Heart right ventricle (tissue), 16 donors: ENCODE measurements at regions not wholly inside any gene's neighbourhood (a gene's known extent, or its start where the extent isn't known, plus 50 kb on each side); places are given as distances from the start of the nearest gene placed in this dataset.
A peak's percentile ranks its signal among the peaks of the same experiment; 100 is the strongest.

Experiments used
- ATAC-seq, 8 donors: fragments of 200-7000 bp; cut with Tn5 transposase; one replicate each; pipeline ENCODE4 v1.9.1; 2020; ENCODE audit warnings: mild to moderate bottlenecking in 8 of 8, moderate library complexity in 8 of 8, moderate number of reproducible peaks in 1 of 8
- DNase-seq, 2 donors: peaks; one replicate each; pipeline ENCODE4 v3.0.0-alpha.2; 2020
- H3K27ac ChIP-seq, 10 donors: fragments of 200-600 bp; sonication (generic) in 2 of 10; one replicate each; pipeline versions ENCODE4 v1.5.0 to v1.8.0; 2020 to 2022; ENCODE audit warnings: mild to moderate bottlenecking in 3 of 10
- H3K27me3 ChIP-seq, 7 donors: fragments of 200-600 bp; one replicate each; pipeline ENCODE4 v1.8.0; 2021 to 2022; ENCODE audit warnings: mild to moderate bottlenecking in 2 of 7
- H3K36me3 ChIP-seq, 9 donors: fragments of 200-600 bp; sonication (generic) in 1 of 9; one replicate each; pipeline versions ENCODE4 v1.5.0 to v1.8.0; 2020 to 2022; ENCODE audit warnings: mild to moderate bottlenecking in 2 of 9
- H3K4me1 ChIP-seq, 9 donors: fragments of 200-600 bp; sonication (generic) in 1 of 9; one replicate each; pipeline versions ENCODE4 v1.5.0 to v1.8.0; 2020 to 2022; ENCODE audit warnings: mild to moderate bottlenecking in 4 of 9
- H3K4me3 ChIP-seq, 10 donors: fragments of 200-600 bp; sonication (generic) in 2 of 10; one replicate each; pipeline versions ENCODE4 v1.5.0 to v1.8.0; 2020 to 2022; ENCODE audit warnings: mild to moderate bottlenecking in 7 of 10, moderate library complexity in 2 of 10
- H3K9me3 ChIP-seq, 11 donors: fragments of 200-600 bp in 10 of 11; sonication (generic) in 2 of 11; one replicate each; pipeline versions ENCODE4 v1.5.0 to v1.8.0; 2013 to 2022; ENCODE audit warnings: mild to moderate bottlenecking in 2 of 11, control low read depth in 1 of 11, moderate library complexity in 1 of 11
- WGBS, 2 donors: extraction: QIAGEN DNeasy Blood & Tissue Kit; methylation state at CpG; one replicate each; pipeline ENCODE4 v1.1.7; 2013; ENCODE audit warnings: inconsistent platforms in 1 of 2; 5-methylcytosine and 5-hydroxymethylcytosine counted together
- intact Hi-C, 10 donors: fragments of 100-400 bp; cut with DNase I; formaldehyde crosslinking; loops; one replicate each; pipeline versions ENCODE4 v1.11.1 to v1.14.2; 2022
- TF ChIP-seq, protein P1 (sequence below), 9 donors: fragments of 200-600 bp; sonication (generic) in 2 of 9; IDR thresholded peaks; one replicate each; pipeline versions ENCODE4 v1.5.0 to v1.8.0; 2021 to 2022; ENCODE audit warnings: antibody characterized with exemption in 9 of 9, mild to moderate bottlenecking in 5 of 9, moderate library complexity in 1 of 9
- donor health status: Arrhythmogenic right ventricular cardiomyopathy.
- donor health status: ischemic (EF 13 %, LVEDD 7.1; RV severe dilation, severe dysfunction).
- donor health status: healthy with polysubstance abuse.
- donor health status: DM: no; HTN: yes; CAD: no.
- donor health status: DM: no; HTN: no; CAD: no.
- donor health status: ischemic (EF 25% LVEDD 6.9; RV normal size, moderate dysfunction).
- donor health status: ischemic (EF 25% LVEDD 5.7; RV mildly dilated, moderate dysfunction).
- donor health status: healthy.
- donor health status: DM: yes; HTN: yes; CAD: no.
- donor health status: Ischemic cardiomyopathy.
- donor health status: ischemic (EF 35%, LVEDD 5.7; RV mildly dilated, moderate dysfunction).
- donor health status: nonischemic (EF 11% LVEDD 7.7; RV severe dilation, severe dysfunction).
- donor health status: DM: yes; HTN: yes; CAD: no.
- donor health status: PGD.
- donor health status: ischemic (EF 29% LVEDD 5.4; RV normal size, mild dysfunction).
- donor health status: nonischemic (EF 23%, LVEDD 6.1; RV moderate dilation, normal function).

GRCh38 chr1:219773775-219774174 lies 154.6 kb downstream of the SLC30A10 start:
- TF ChIP-seq, protein P1, sequence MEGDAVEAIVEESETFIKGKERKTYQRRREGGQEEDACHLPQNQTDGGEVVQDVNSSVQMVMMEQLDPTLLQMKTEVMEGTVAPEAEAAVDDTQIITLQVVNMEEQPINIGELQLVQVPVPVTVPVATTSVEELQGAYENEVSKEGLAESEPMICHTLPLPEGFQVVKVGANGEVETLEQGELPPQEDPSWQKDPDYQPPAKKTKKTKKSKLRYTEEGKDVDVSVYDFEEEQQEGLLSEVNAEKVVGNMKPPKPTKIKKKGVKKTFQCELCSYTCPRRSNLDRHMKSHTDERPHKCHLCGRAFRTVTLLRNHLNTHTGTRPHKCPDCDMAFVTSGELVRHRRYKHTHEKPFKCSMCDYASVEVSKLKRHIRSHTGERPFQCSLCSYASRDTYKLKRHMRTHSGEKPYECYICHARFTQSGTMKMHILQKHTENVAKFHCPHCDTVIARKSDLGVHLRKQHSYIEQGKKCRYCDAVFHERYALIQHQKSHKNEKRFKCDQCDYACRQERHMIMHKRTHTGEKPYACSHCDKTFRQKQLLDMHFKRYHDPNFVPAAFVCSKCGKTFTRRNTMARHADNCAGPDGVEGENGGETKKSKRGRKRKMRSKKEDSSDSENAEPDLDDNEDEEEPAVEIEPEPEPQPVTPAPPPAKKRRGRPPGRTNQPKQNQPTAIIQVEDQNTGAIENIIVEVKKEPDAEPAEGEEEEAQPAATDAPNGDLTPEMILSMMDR (IDR thresholded peaks at IDR 0.05) = no peak
- Histone ChIP-seq H3K9me3 (peaks cover 0 to 8% (median 0%) of the 10 kb centered on the region in 11 donors), H3K27me3 (no peaks in the 10 kb centered on the region), H3K27ac (peak overlapping the region in 1 of 10 donors; percentile 26), H3K4me3 (no peak overlapping the region), H3K4me1 (peaks cover 0 to 13% (median 2%) of the 10 kb centered on the region in 9 donors), H3K36me3 (no peaks in the 10 kb centered on the region)
- DNase-seq (no peak), ATAC-seq (no peak)
- intact Hi-C loops = no loop called here
- WGBS, 2 donors = 64 to 66% methylated on average over 3 of the region's 3 CpGs

DNA sequence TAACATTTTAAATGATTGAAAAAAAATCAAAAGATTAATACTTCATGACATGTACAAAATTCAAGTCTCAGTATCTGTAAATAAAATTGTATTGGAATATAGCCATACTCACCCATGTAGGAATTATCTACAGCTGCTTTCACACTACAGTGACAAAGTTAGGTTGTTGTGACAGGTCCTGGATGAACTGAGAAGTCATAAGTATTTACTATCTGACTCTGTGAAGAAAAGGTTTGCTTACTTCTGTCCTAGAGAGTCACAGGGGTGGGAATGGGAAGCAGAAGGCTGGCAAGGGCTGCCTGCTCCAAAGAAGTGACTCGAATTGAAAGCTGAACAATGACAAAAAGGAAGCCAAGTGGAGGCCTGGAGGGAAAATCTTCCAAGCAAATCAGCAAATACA lies 155.2 kb downstream of the SLC30A10 start:
- H3K27ac ChIP-seq = peak overlapping the region in 4 of 10 donors; percentile 11 to 26 (median 25)

DNA sequence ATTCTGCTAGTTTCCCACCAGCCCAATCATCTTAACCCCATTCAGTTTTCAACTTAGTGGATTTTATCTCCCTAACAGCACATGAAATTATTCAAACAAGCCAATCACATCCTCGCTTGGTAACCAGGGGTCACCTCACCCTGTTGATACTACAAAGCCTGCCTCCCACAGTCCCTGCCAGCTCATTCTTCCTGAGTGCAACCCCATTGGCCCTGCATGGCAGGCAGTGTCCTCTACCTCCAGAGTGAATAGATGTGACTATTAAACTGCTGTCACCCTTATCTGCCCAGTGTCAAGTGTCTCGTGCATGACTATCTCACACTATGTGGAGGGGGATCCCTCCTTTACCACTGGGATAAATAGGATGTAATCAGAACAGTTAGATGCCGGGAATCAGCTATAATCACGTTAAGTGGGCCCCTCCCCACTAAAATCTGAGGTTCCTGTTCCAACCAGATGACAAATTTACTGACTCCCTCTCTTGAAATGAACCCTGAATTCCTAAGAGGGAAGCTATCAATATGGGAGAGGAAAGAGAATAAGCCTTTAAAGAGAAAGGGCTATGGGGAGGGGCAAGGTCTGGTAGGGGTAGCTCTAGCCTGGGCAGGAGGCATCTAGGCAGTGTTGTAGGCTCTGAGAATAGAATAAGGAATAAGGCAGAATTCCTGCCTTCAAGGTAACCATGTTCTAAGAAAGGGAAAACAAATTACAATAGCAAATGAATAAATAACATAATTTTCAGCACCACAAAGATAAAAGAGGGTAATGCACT lies 155.9 kb downstream of the SLC30A10 start:
- H3K27ac ChIP-seq = peak overlapping the region in 4 of 10 donors; percentile 11 to 52 (median 20)
- H3K4me1 ChIP-seq = peaks cover 0 to 13% (median 2%) of the 10 kb centered on the region in 9 donors
- WGBS, 2 donors = 25 to 41% methylated on average over 4 of the region's 4 CpGs
- DNase-seq = peak; percentile 28 to 44
- TF ChIP-seq, protein P1 (IDR thresholded peaks at IDR 0.05) = no peak
- intact Hi-C loops = no loop called here
- H3K27me3 ChIP-seq = no peaks in the 10 kb centered on the region
- H3K9me3 ChIP-seq = peaks cover 0 to 15% (median 0%) of the 10 kb centered on the region in 11 donors
- no peak overlapping the region for H3K4me3 ChIP-seq
- peak; percentile 72 to 99 (median 88) for ATAC-seq
- no peaks in the 10 kb centered on the region for H3K36me3 ChIP-seq

More for the DNA sequence above, 155.2 kb downstream of the SLC30A10 start:
- TF ChIP-seq, protein P1 (IDR thresholded peaks at IDR 0.05) = no peak
- DNase-seq (no peak), ATAC-seq (no peak)
- peaks cover 0 to 13% (median 2%) of the 10 kb centered on the region in 9 donors for H3K4me1 ChIP-seq
- peaks cover 0 to 12% (median 0%) of the 10 kb centered on the region in 11 donors for H3K9me3 ChIP-seq
- no peak overlapping the region for H3K4me3 ChIP-seq
- 15 to 20% methylated on average over 1 of the region's 1 CpG for WGBS, 2 donors
- no peaks in the 10 kb centered on the region for H3K36me3 ChIP-seq
- no peaks in the 10 kb centered on the region for H3K27me3 ChIP-seq
- intact Hi-C loops = no loop called here

- ATAC-seq = peak in 3 of 8 donors; percentile 28 to 59 (median 57)
- intact Hi-C loops = no loop called here
- TF ChIP-seq, protein P1 (IDR thresholded peaks at IDR 0.05) = no peak
- Histone ChIP-seq H3K4me3 (no peak overlapping the region), H3K27me3 (no peaks in the 10 kb centered on the region), H3K36me3 (no peaks in the 10 kb centered on the region), H3K9me3 (peaks cover 0 to 20% (median 0%) of the 10 kb centered on the region in 11 donors), H3K27ac (no peak overlapping the region), H3K4me1 (peaks cover 0 to 13% (median 2%) of the 10 kb centered on the region in 9 donors)
- 49 to 51% methylated on average over 3 of the region's 3 CpGs for WGBS, 2 donors
- DNase-seq = no peak
Observed at GRCh38 chr1:219771080-219771479, 157.3 kb downstream of the SLC30A10 start.
